Neural cell (in vitro differentiated cells): ENCODE measurements at regions not wholly inside any gene's neighbourhood (a gene's known extent, or its start where the extent isn't known, plus 50 kb on each side); places are given as distances from the start of the nearest gene placed in this dataset.

ENCODE experiments used
- EP300 ChIP-seq: fragments of 450-650 bp; conservative IDR thresholded peaks from 2 replicates; pipeline ENCODE4 v1.6.1; 2014; ENCODE audit warnings: antibody characterized with exemption, mild to moderate bottlenecking, moderate library complexity; ENCODE audit not compliant: poor library complexity, severe bottlenecking
- EZH2 ChIP-seq: fragments of 200-600, 300-800 bp; shearing (Covaris generic), sonication (generic); IDR thresholded peaks from 2 replicates; pipeline ENCODE4 v1.6.1; 2014; ENCODE audit warnings: antibody characterized with exemption, low read length, borderline replicate concordance, mild to moderate bottlenecking; ENCODE audit not compliant: insufficient read depth, poor library complexity, severe bottlenecking
- POLR2AphosphoS5 ChIP-seq: IDR thresholded peaks from 2 replicates; pipeline ENCODE4 v1.6.1; 2012
- SMC3 ChIP-seq: fragments of 450-650 bp; conservative IDR thresholded peaks from 2 replicates; pipeline ENCODE4 v1.6.1; 2014; ENCODE audit warnings: antibody characterized with exemption, mild to moderate bottlenecking, moderate library complexity; ENCODE audit not compliant: poor library complexity
- TAF1 ChIP-seq: IDR thresholded peaks from 2 replicates; pipeline ENCODE4 v1.6.1; 2012; ENCODE audit warnings: low read depth
- TF ChIP-seq, protein P1 (sequence below): fragments of 450-650 bp; IDR thresholded peaks from 2 replicates; pipeline ENCODE4 v1.5.1; 2014; ENCODE audit warnings: antibody characterized with exemption, mild to moderate bottlenecking, moderate library complexity; ENCODE audit not compliant: poor library complexity, severe bottlenecking

DNA sequence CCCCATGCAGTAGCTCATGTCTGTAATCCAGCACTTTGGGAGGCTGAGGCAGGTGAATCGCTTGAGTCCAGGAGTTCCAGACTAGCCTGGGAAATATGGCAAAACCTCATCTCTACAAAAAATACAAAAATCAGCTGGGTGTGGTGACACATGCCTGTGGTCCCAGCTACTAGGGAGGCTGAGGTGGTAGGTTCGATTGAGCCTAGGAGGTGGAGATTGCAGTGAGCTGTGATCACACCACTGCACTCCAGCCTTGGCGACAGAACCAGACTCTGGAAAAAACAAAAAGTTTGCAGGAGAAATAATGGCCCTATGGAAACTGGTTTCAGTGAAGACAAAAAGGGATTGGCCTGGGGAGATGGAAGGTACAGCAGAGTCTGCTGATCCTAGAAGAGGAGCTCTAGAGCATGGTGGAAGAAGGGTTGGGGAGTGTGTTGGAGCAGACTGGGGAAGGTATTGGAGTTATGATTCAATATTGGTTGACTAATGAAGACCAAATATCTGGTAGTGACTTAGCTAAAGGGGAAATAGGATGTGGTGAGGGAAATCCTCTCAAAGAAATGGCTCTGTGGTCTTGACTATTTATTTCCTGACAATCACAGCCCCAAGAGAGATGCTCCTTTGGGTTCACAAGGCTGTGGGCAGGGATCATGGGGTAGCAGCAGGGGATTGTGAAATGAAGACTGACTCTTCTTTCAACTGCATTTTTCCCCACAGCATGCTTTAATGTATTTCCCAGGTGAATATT is 281.9 kb downstream of the UTRN start:
- TF ChIP-seq, protein P1, sequence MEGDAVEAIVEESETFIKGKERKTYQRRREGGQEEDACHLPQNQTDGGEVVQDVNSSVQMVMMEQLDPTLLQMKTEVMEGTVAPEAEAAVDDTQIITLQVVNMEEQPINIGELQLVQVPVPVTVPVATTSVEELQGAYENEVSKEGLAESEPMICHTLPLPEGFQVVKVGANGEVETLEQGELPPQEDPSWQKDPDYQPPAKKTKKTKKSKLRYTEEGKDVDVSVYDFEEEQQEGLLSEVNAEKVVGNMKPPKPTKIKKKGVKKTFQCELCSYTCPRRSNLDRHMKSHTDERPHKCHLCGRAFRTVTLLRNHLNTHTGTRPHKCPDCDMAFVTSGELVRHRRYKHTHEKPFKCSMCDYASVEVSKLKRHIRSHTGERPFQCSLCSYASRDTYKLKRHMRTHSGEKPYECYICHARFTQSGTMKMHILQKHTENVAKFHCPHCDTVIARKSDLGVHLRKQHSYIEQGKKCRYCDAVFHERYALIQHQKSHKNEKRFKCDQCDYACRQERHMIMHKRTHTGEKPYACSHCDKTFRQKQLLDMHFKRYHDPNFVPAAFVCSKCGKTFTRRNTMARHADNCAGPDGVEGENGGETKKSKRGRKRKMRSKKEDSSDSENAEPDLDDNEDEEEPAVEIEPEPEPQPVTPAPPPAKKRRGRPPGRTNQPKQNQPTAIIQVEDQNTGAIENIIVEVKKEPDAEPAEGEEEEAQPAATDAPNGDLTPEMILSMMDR: no peak
- TF ChIP-seq SMC3 (no peak), EZH2 (no peak), EP300 (no peak), TAF1 (no peak), POLR2AphosphoS5 (no peak)
